ENCODE measurements at regions not wholly inside any gene's neighbourhood (a gene's known extent, or its start where the extent isn't known, plus 50 kb on each side); places are given as distances from the start of the nearest gene placed in this dataset.

GRCh38 chr20:57809661-57810172, 99.9 kb upstream of the PMEPA1 start:
- TF ChIP-seq REST (IDR thresholded peaks at IDR 0.05; ENCODE audit: low read depth, low read length) (no peak), IRF4 (IDR thresholded peaks at IDR 0.05; ENCODE audit: low read depth, low read length) (no peak), ZZZ3 (IDR thresholded peaks at IDR 0.05; ENCODE audit: control insufficient read depth, insufficient read length, low read depth) (no peak), ZNF687 (IDR thresholded peaks at IDR 0.05) (no peak), MAX (IDR thresholded peaks at IDR 0.05; ENCODE audit: low read depth, low read length) (no peak), PBX3 (IDR thresholded peaks at IDR 0.05; ENCODE audit: insufficient replicate concordance, low read depth, low read length) (no peak), NR2C2 (IDR thresholded peaks at IDR 0.05; ENCODE audit: borderline replicate concordance, control insufficient read depth, insufficient read length, low read depth) (no peak), SMARCA5 (IDR thresholded peaks at IDR 0.05) (no peak), SP1 (IDR thresholded peaks at IDR 0.05; ENCODE audit: low read depth, low read length) (no peak), FOXM1 (IDR thresholded peaks at IDR 0.05; ENCODE audit: low read depth, low read length) (no peak), CHD1 (IDR thresholded peaks at IDR 0.05; ENCODE audit: low read depth, low read length) (no peak), CBFB (IDR thresholded peaks at IDR 0.05; ENCODE audit: low read depth) (no peak), WRNIP1 (IDR thresholded peaks at IDR 0.05; ENCODE audit: borderline replicate concordance, low read depth, low read length) (no peak), SUPT20H (IDR thresholded peaks at IDR 0.05; ENCODE audit: borderline replicate concordance, control insufficient read depth, low read depth, low read length) (no peak)
- no peaks in the 10 kb centered on the region for H3K9me3 ChIP-seq (replicated peaks; ENCODE audit: control insufficient read depth, insufficient read depth, low read length)
- no peak overlapping the region for H3K27ac ChIP-seq (ENCODE audit: control insufficient read depth, insufficient read depth)
- H3K4me3 ChIP-seq: no peak overlapping the region
- H3K79me2 ChIP-seq (ENCODE audit: control insufficient read depth, insufficient read depth, low read length): no peaks in the 10 kb centered on the region
- H3K4me1 ChIP-seq (ENCODE audit: control insufficient read depth, insufficient read depth, low read length): no peaks in the 10 kb centered on the region
- BruUV-seq (replicated peaks): no TSS peak
- no peaks in the 10 kb centered on the region; a peak in 1 of 4 replicates for H3K36me3 ChIP-seq (ENCODE audit: control insufficient read depth in 2 of 2, insufficient read depth in 2 of 2, low read length in 1 of 2)
- CTCF ChIA-PET: no interaction called here
- H2AFZ ChIP-seq (ENCODE audit: control insufficient read depth, low read depth, low read length): no peak overlapping the region
- ATAC-seq (no peak), DNase-seq (ENCODE audit: low read depth, low spot score) (no peak), FAIRE-seq (no peak)
- no peak overlapping the region for H3K4me2 ChIP-seq (ENCODE audit: control insufficient read depth, insufficient read depth)
- POLR2A ChIA-PET: no interaction called here
- intact Hi-C loops (cut with micrococcal nuclease; ENCODE audit: unreplicated experiment) (no loop called here), in situ Hi-C loops (cut with MboI) (no loop called here)
- WGBS (ENCODE audit: insufficient coverage, insufficient replicate concordance, low lambda C conversion rate, missing lambda C conversion rate): 30% methylated on average over 12 of the region's 14 CpGs
- SMC1A ChIA-PET (ENCODE audit: uncharacterized antibody, unreplicated experiment): no interaction called here
- no peak overlapping the region for H3K9ac ChIP-seq (ENCODE audit: control insufficient read depth, insufficient read depth, low read length)
- RAD21 ChIA-PET (ENCODE audit: unreplicated experiment): no interaction called here
- peaks cover 0 to 4% of the 10 kb centered on the region in 2 experiments; a peak in 2 of 4 replicates for H3K27me3 ChIP-seq (replicated peaks in 1 of 2; ENCODE audit: control insufficient read depth in 2 of 2, insufficient read depth in 2 of 2, low read length in 1 of 2)
- no peaks in the 10 kb centered on the region for H4K20me1 ChIP-seq (ENCODE audit: control insufficient read depth, insufficient read depth)

All from GM12878 (cell line).